ENCODE measurements at regions not wholly inside any gene's neighbourhood (a gene's known extent, or its start where the extent isn't known, plus 50 kb on each side); places are given as distances from the start of the nearest gene placed in this dataset.
A peak's percentile ranks its signal among the peaks of the same experiment; 100 is the strongest.

DNA sequence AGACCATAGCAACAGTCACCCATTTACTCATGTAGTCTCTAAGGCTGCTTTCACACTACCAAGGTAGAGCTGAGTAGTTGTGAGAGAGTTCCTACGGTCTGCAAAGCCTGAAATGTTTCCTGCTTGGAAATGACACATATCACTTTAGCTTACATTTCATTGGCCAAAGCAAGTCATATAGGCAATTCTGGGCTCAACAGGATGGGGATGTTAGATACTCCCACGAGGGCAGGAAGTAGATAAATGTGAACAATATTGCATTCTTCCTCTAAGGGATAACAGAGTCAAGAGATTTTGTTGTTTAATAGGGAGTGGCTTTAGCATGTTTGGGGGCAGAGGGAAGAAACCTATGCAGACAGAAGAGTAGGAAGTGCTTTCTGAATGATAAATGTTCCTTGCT is 355.6 kb upstream of the THRB start:
- DNase-seq, result no peak

DNA sequence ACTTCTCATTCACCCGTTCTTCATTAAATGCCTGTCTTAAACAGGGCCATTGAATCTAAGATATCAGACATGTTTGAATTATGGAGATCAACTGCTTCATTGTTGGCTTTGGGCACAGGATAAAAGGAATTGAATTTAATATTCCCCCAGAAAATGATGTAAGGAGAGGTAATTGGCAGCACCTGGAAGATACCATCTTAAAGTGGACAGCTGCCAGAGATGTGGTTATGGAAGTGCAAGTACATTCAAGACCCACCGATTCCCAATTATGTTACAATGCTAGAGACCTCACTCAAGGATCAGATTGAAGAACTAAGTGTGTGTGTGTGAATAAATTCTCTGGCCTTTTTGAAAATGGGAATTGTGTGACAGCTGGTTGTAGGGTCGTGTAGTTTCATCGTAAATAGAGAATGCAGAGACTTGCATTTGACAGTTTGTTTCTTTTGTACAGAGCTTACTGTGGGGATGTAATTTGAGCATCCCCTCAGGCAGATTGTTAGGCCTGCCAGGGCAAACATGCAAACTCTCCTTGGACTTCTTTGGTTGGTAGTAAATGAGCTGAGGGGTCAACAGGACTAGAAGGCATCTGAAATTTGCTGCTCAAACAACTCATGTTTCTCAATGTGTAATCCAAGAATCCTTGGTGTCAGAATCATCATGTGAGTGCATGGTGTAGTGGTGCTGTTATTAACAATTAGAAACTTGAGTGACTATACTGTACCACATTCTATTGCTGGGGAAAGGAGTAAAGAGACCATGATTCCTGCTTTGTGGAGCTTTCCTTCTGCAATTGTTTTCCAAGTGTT is 359.2 kb upstream of the THRB start:
- no peak for DNase-seq

DNA sequence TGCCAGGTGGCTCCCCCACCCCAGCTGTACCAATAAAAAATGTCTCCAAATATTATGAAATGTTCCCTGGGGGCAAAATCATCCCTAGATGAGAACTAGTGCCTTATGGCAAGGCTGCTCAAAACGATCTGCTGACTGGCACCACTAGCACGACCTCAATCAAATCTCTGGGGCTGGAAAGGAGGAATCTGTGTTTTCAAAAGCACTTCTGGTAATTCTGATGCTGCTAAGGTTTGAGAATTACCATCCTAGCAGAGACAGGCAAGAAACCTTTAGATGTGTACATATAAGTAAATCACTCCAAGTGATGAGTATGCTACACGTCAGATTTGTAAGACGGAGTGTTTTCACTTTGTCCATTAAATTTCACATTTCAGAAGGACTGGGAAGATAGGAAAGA is 360.1 kb upstream of the THRB start:
- DNase-seq, result no peak

GRCh38 chr3:24857945-24858344 is 363.3 kb upstream of the THRB start:
- no peak for DNase-seq

DNA sequence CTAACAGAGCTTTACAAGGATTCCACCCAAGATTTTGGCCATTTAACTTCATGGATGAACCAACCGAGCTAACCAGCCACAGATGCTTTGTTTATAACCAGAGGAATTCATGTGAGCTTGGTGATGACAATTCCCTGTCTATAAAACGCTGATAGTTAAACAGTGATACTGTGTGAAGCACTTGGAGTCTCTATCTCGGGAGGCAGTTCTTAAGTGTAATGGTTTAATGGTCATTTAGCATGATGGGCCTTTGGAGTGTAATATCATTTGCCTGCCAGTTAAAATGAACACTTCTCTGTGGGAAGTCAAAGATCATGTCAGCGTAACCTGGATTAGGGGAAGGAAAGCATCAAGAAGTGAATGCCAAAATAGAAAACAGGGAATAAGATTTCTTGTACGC is 368.6 kb upstream of the THRB start:
- no peak for DNase-seq

GRCh38 chr3:24867783-24868182 is 373.1 kb upstream of the THRB start:
- peak; percentile 1 for DNase-seq

- no peak for DNase-seq
Observed at GRCh38 chr3:24881239-24881638, 386.6 kb upstream of the THRB start.

DNA sequence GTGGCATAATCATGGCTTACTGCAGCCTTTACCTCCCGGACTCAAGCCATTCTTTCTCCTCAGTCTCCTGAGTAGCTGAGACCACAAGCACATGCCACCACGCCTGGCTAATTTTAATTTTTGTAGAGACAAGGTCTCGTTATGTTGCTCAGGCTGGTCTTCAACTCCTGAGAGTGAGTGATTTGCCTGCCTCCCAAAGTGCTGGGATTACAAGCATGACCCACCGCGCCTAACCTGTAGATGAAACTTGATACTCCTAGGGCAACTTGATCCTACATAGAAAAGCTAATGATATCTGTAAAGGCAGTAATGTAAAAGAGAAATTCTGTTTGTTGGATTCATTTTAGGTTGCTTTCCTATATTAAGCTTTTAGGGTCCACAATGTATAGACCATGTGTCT is 391.9 kb upstream of the THRB start:
- DNase-seq, result no peak

DNA sequence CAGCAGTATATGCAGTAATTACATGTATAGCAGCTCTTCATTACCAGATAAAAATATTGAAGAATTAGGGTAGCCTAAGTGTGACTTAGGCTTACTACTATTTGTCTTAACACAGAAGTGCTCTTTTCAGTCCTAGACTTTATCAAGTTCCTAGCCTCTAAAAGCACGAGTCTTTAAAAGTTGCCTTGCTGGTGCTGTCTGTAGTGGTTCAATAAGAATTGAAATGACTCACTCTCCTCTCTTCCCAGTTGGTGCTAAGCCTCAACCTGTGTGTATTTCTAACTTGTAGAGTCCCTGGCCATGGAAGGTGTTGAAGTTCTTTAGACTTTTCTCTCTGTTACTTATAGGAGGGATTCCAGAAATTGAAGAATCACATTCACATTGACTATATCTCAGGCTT is 395.4 kb upstream of the THRB start:
- DNase-seq, result no peak

DNA sequence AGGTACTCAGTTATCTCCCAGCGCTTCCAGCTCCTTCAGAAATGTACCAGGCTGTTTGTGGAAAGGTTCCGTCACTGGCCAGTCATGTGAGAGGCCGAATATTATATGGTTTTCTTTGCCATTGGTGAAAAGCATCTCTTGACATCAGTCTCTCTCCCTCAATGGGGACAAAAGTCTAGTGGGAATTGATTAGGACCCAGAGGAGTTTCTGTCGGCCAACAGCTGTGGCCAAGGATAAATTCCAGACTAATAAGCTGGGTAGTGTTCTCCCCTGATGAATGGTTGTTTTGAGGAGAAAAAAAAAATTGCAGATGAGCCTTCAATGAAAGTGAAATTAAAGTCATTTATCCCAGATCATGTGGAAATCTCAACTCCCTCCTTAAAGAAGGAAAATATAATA is 404.7 kb upstream of the THRB start:
- no peak for DNase-seq

DNA sequence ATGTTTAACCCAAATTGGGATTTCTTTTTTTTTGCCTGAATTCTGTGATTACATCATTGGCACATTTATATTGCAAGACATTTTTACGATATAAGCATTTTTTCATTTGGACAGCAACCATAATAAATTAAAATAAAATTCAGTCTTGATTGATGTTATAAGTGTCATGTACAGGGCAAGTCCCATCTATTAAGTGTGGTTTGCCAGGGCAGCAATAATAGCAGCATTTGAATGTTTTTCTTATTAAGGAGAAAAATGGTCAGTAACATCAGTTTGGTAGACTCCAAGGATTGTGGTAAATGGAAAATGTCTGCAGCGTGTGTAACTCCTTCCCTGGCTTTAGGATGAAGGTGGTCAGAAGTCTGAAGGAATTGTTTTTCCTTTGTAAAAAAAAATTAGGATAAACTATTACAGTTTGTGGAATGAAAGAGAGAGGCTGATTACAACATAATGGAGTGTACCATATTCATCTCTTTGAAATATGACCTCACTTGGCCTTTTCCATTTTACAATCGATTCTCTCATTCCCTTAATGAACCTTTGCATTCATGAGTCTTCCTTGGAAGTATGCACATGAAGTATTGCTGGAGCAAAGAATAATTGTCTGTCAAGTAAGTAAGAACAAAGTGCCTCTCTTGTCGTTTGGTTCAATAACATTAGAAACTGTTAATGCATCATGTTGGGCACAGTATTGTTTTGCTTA is 405.4 kb upstream of the THRB start:
- DNase-seq, result no peak

DNA sequence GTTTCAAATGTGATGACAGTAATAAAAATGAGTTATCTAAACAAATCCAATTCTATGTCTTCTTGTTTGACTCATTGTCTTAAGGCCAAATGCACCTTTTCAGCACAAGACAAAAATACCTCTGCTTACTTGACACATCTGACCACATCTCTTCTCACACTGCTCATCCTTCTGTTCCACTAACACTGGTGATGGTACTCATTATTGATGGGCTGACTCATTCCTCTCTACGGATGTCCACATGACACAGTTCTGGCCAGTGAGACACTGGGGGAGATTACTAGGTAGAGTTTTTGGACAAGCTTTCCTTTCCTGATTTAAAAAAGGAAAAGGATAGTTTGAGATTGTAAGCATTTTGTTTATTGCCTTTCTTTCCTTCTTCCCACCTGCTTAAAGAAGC is 410.6 kb upstream of the THRB start:
- no peak for DNase-seq

- no peak for DNase-seq
Observed at GRCh38 chr3:24907106-24907505, 412.5 kb upstream of the THRB start.

GRCh38 chr3:24911076-24911475 is 416.4 kb upstream of the THRB start:
- DNase-seq, result no peak

- no peak for DNase-seq
Observed at GRCh38 chr3:24915639-24916038, 421.0 kb upstream of the THRB start.

- DNase-seq, result no peak
Observed at GRCh38 chr3:24917908-24918307, 423.3 kb upstream of the THRB start.

GRCh38 chr3:24923570-24923969 is 428.9 kb upstream of the THRB start:
- DNase-seq, result no peak

DNA sequence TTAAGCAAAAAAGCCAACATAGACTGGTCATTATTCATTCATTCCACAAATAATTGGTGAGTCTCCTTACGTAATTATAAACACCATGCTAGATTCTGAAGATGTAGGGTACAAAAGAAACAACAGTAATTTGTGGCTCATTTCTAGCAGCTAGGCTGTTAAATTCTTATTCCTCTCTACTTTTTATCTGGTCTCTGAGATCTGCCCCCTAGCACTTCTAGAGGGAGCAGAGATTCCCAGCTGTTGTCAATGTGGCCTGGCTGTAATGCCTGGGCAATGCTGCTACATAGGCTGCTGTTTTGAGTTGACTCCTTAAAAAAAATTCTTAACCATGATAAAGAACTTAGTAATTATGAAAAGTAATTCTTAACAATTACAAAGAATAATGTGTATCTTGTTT is 434.9 kb upstream of the THRB start:
- DNase-seq, result no peak

DNA sequence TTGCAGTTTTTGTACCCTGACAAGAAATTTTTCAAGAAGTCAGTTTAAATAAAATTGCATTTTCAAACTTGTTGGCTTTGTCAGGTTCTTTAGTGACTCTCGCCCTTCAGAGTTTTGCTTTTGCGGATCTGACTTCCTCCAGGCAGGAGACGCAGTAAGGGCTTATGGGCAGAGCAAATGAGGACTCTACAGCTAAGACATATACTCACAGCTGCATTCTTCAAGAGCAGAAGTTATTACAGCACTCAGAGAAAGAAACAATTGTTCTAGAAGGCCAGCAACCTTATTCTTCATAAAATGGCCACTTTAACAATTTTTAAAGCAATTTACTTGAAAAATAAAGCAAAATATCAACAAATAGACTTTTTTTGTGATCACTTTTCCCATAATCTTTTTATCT is 438.8 kb upstream of the THRB start:
- DNase-seq, result no peak

DNA sequence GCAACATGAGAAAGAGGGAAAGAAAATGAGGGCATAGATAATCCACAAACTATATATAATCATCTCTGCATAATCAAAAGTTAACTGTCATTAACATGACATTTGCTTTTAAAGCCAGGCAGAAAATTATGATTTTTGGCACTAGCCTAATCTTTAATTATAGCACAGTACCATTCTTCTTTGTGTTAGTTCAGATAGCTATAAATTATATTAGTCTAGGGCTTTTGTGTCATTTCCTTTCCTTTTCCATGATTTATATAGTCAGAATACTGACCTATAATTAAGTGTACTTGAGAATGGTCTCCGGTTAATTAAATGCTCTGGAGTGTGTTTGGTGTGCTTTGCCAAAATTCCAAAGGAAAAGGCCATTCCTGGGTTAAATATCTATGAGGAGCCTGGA is 441.9 kb upstream of the THRB start:
- DNase-seq, result no peak

GRCh38 chr3:24937228-24937627 is 442.6 kb upstream of the THRB start:
- DNase-seq, result no peak

DNA sequence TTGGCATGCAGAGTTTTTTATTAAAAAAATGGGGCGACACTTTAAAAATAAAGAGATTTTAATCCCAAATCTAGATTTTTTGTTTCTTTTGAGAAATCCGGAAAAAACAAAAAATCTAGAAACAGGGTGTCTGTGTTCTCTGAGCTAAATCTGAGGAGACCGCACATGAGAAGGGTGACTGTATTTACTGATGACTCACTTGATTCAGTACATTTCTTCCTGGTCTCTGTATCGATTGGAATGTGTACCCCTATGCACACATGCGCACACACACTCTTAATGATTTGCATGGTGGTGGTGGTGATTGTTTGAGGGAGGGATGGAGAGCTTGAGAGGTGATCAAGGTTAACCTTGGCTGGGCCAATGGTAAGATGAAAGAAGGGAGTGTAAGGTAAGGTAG is 443.1 kb upstream of the THRB start:
- DNase-seq, result no peak

DNA sequence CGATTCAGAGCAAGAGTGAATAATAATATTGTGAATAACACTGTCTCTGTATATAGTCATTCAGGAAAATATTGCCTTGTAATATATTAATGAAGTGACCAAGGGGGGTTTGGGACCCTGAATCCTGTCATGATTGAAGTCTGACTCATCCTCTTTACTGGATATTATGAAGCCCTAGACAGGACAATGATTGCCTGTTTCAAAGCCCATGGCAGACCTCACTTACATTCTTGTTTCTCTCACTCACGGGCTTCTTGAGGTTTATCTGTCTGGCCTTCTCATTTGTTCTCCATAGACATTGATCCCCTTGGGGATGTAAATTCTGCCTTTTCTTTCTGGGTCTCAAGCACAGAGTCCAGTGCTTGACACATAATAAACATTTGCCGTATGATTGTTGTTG is 449.3 kb upstream of the THRB start:
- DNase-seq, result no peak

- no peak for DNase-seq
Observed at GRCh38 chr3:24944805-24945520, 450.3 kb upstream of the THRB start.

Data from NCI-H345 (cell line).